ENCODE measurements at regions not wholly inside any gene's neighbourhood (a gene's known extent, or its start where the extent isn't known, plus 50 kb on each side); places are given as distances from the start of the nearest gene placed in this dataset.

DNA sequence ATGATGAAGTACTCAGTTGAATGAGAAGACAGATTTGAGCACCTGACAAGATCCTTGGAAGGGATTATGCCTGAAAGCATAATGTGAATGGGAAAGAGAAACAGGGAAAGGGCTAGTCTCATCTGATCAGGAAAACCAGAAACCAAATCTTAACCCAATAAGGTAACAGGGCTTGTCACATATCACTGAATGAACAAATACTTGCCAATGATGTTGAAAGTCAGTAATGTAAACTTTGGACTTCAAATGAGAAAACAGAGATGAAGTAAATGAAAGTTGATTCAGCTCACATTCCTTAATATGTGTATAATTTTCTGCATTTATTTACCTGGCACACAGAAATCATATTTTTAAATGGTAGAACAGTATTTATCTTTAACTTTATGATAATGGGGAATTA lies 480.0 kb downstream of the KCTD12 start:
- DNase-seq: no peak

GRCh38 chr13:76398425-76398824 lies 487.8 kb downstream of the KCTD12 start:
- no peak for DNase-seq

DNA sequence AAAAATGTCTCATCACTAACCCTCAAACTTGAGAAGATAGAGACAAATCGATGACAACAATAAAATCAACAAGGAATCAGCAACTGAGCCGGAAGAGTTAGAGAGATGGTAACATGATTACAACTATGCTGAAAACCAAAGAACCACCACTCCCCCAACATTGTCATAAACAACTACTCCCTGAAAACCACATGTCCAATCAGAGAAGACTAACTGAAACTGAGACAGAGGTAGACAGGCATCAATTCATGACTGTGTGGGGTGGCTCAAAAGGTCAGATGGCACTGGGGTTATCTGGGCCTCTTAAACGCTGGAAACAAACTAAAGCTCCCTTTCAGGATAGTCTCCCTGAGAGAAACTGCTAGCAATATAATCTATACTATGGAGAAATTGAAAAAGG lies 488.8 kb downstream of the KCTD12 start:
- no peak for DNase-seq

GRCh38 chr13:76389321-76389720 lies 496.9 kb downstream of the KCTD12 start:
- no peak for DNase-seq

GRCh38 chr13:76387566-76387965 lies 498.6 kb downstream of the KCTD12 start:
- no peak for DNase-seq

- no peak for DNase-seq
Observed at GRCh38 chr13:76386321-76386720, 499.9 kb downstream of the KCTD12 start.

DNA sequence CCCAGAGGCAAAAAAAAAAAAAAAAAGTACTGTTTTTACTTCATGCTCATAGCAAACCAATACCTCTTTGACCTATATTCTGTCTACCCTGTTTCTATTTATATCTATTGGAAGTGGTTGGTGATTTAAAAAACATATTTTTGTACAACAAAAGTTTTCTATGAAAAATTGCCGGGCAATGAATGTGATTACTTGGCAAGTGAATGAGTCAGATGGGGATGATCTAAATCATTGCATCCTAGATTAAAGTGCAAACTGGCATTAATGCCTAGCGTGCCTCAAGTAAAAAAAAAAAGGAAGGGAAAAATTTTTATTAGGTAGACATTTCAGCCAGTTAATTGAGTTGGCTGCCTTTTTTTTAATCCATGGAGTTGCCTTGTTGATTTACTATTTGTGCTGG lies 500.6 kb downstream of the KCTD12 start:
- DNase-seq: no peak

- no peak for DNase-seq
Observed at GRCh38 chr13:76383676-76384461, 502.3 kb downstream of the KCTD12 start.

DNA sequence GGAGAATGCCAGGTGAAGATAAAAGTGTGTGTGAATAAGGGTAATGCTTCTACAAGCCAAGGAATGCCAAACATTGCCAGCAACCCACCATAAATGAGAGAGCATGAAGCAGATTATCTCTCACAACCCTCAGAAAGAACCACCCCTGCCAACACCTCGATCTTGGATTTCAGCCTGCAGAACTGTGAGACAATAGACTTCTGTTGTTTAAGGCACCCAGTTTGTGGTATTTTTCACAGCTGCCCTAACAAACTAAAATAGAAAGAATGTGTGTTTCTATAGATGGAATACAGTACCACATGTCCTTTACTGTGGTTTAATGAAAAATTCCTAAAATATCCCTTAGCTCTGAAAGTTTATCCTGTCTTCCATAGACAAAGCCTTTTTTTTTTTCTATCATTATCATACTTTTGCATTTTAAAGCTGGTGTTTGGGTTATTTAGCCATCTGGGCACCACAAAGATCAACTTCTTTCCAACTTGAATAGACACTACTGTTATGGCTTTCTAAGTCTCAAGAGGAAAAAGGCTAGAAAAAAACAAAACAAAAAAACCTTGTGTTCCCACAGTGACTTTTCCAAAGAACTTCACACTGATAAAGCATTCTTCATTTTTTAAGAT lies 505.6 kb downstream of the KCTD12 start:
- no peak for DNase-seq

- no peak for DNase-seq
Observed at GRCh38 chr13:76379341-76380105, 506.7 kb downstream of the KCTD12 start.

GRCh38 chr13:76378767-76379166 lies 507.4 kb downstream of the KCTD12 start:
- no peak for DNase-seq

- no peak for DNase-seq
Observed at GRCh38 chr13:76363682-76364289, 522.4 kb downstream of the KCTD12 start.

- DNase-seq: no peak
Observed at GRCh38 chr13:76361868-76362267, 524.3 kb downstream of the KCTD12 start.

GRCh38 chr13:76351541-76352229 lies 534.5 kb downstream of the KCTD12 start:
- DNase-seq: no peak

DNA sequence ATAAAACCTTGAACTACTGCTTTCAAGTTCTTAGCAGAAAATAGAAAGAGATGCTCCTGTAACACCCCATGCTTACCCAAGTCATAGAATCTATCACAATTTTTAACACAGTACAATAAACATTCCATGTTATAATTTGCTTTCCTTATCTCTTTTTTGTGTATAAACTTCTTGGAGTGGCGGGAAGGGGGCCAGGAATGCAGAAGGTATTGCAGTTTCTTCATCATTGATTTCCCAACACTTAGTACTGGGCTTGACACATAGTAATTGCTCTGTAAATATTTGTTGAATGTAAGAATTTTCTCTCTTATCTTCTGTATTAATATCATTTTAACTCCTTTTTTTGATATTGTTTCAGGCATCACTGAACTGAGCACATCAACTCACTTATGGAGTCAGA lies 535.8 kb downstream of the KCTD12 start:
- no peak for DNase-seq

- no peak for DNase-seq
Observed at GRCh38 chr13:76349700-76350099, 536.5 kb downstream of the KCTD12 start.

DNA sequence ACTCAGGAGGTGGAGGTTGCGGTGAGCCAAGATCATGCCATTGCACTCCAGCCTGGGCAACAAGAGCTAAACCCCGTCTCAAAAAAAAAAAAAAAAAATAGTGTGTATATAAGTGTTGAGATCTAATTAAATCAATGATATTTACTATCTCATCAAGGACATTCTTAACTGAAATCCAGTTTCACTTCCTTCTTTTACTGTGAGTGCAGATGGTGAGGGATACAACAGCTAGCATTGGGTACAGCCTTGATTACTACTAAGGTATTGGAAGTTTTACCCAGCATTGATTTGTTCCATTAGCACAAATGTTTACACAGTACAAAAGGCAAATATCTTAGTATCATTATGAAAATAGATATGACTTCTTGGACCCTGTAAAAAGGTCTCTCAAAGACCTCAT lies 546.6 kb downstream of the KCTD12 start:
- no peak for DNase-seq

DNA sequence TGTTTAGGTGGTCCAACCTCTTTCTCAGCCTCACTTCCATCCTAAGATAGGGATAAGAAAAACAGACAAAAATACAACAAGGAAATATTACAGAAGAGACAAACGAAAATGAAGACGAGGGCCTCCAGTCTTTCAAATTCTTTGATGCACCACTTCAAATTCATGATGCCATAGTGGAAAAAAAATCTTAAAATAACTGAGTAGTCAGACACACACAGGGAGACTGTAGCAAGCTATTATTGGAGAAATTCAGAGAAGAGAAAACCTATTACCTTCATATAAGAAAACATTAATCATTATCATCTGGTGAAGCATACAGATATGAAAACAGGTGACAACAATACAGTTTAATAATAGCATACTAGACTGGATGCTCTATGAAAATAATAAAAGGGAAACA lies 548.2 kb downstream of the KCTD12 start:
- no peak for DNase-seq

GRCh38 chr13:76336889-76337844 lies 549.0 kb downstream of the KCTD12 start:
- no peak for DNase-seq

- DNase-seq: no peak
Observed at GRCh38 chr13:76335463-76335862, 550.7 kb downstream of the KCTD12 start.

DNA sequence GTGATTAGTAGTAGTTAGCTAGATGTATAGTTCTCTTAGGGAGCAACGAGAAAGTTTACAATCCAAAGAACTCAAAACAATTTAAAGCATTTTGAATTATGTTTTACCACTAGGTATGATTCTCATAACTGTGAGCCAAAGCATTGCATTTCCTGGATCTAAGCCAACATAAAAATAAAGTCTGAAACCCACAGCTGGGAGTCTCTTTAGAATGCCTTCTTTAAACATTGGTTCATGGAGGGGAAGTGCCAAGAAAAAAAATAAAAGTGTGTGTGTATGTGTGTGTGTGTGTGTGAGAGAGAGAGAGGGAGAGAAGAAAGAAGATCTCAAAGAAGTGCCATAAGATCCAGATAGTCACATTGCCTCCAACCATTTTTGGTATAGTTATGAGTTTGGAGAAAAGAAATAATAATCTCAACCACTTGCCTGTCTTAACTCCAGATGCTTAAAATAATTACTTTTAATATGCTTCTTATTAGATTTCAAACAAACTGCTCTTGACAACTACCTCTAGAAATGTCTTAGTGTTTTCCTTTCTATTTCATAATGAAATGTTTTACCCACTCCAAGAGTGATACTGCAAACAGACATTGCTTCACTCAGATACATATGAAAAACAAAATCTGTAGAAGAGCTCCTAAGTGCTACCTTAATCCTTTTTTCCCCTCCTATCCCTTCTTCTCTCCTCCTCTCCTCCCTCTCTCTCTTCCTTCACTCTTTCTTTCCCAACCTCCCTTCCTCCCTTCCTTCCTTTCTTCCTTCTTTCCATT lies 554.1 kb downstream of the KCTD12 start:
- no peak for DNase-seq

Data from GOT3 (cell line).